ENCODE measurements at regions not wholly inside any gene's neighbourhood (a gene's known extent, or its start where the extent isn't known, plus 50 kb on each side); places are given as distances from the start of the nearest gene placed in this dataset.

DNA sequence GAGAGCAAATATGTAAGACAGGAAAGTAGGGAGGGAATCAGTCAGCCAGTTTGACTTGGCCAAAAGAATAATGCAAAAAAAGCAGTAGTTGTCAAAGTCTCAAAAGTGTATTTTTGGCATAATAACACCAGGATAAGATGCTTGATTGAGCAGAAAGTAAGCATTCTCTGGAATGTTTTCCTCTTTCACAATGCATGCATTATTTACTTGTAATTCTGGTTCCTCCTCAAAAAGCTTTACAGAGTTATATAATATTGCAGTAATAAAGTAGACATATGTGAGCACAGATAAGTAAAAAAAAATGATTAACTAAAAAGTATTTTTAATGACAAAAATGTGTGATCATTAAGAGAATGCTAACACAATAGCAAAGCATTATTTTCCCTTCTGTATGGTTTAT is 285.9 kb upstream of the BCHE start:
- Histone ChIP-seq H3K4me1 (ENCODE audit: control insufficient read depth, insufficient read depth, low read length) (no peaks in the 10 kb centered on the region), H3K9ac (ENCODE audit: low read length) (no peak overlapping the region), H3K4me3 (ENCODE audit: low read length) (no peak overlapping the region), H3K36me3 (ENCODE audit: control insufficient read depth, insufficient read depth, low read length, severe bottlenecking) (no peaks in the 10 kb centered on the region), H3K9me3 (ENCODE audit: control insufficient read depth, low read length) (no peaks in the 10 kb centered on the region), H3K27me3 (replicated peaks; ENCODE audit: control insufficient read depth, insufficient read depth, low read length) (no peaks in the 10 kb centered on the region)
- DNase-seq (ENCODE audit: low read depth), result no peak

GRCh38 chr3:166118049-166118448 is 280.8 kb upstream of the BCHE start:
- Histone ChIP-seq H3K4me1 (ENCODE audit: control insufficient read depth, insufficient read depth, low read length) (no peaks in the 10 kb centered on the region), H3K4me3 (ENCODE audit: low read length) (no peak overlapping the region), H3K27me3 (replicated peaks; ENCODE audit: control insufficient read depth, insufficient read depth, low read length) (no peaks in the 10 kb centered on the region), H3K9ac (ENCODE audit: low read length) (no peak overlapping the region), H3K9me3 (ENCODE audit: control insufficient read depth, low read length) (no peaks in the 10 kb centered on the region), H3K36me3 (ENCODE audit: control insufficient read depth, insufficient read depth, low read length, severe bottlenecking) (no peaks in the 10 kb centered on the region)
- no peak for DNase-seq (ENCODE audit: low read depth)

GRCh38 chr3:166114448-166114847 is 277.2 kb upstream of the BCHE start:
- DNase-seq (ENCODE audit: low read depth), result no peak
- Histone ChIP-seq H3K9me3 (ENCODE audit: control insufficient read depth, low read length) (no peaks in the 10 kb centered on the region), H3K9ac (ENCODE audit: low read length) (no peak overlapping the region)

DNA sequence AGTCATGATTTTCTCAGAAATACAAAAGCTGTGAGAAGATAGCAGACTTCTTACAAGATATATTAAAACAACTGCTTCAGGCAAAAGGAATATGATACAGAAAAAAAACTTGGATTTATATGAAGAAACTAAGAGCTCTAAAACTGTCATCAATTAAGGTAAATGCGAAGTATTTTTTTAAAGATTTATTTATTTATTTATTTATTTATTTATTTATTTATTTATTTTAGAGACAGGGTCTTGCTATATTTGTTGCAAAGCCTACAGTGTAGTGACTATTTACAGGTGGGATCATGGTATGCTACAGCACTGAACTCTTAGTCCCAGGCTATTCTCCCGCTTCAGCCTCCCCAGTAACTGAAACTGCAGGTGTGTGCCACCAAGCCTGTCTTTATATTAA is 274.3 kb upstream of the BCHE start:
- no peak for DNase-seq (ENCODE audit: low read depth)
- Histone ChIP-seq H3K9me3 (ENCODE audit: control insufficient read depth, low read length) (no peaks in the 10 kb centered on the region), H3K9ac (ENCODE audit: low read length) (no peak overlapping the region), H3K36me3 (ENCODE audit: control insufficient read depth, insufficient read depth, low read length, severe bottlenecking) (no peaks in the 10 kb centered on the region), H3K4me1 (ENCODE audit: control insufficient read depth, insufficient read depth, low read length) (no peaks in the 10 kb centered on the region), H3K27me3 (replicated peaks; ENCODE audit: control insufficient read depth, insufficient read depth, low read length) (no peaks in the 10 kb centered on the region), H3K4me3 (ENCODE audit: low read length) (no peak overlapping the region)

More at GRCh38 chr3:166114448-166114847, 277.2 kb upstream of the BCHE start:
- Histone ChIP-seq H3K4me1 (ENCODE audit: control insufficient read depth, insufficient read depth, low read length) (no peaks in the 10 kb centered on the region), H3K4me3 (ENCODE audit: low read length) (no peak overlapping the region), H3K27me3 (replicated peaks; ENCODE audit: control insufficient read depth, insufficient read depth, low read length) (no peaks in the 10 kb centered on the region), H3K36me3 (ENCODE audit: control insufficient read depth, insufficient read depth, low read length, severe bottlenecking) (no peaks in the 10 kb centered on the region)

- no peaks in the 10 kb centered on the region for H3K36me3 ChIP-seq (ENCODE audit: control insufficient read depth, insufficient read depth, low read length, severe bottlenecking)
- H3K4me3 ChIP-seq (ENCODE audit: low read length), result no peak overlapping the region
- H3K27me3 ChIP-seq (replicated peaks; ENCODE audit: control insufficient read depth, insufficient read depth, low read length), result no peaks in the 10 kb centered on the region
These were observed 272.9 kb upstream of the BCHE start for GRCh38 chr3:166110102-166110501.

GRCh38 chr3:166104938-166105337 is 267.7 kb upstream of the BCHE start:
- no peaks in the 10 kb centered on the region for H3K4me1 ChIP-seq (ENCODE audit: control insufficient read depth, insufficient read depth, low read length)
- H3K9me3 ChIP-seq (ENCODE audit: control insufficient read depth, low read length), result no peaks in the 10 kb centered on the region
- H3K4me3 ChIP-seq (ENCODE audit: low read length), result no peak overlapping the region
- H3K9ac ChIP-seq (ENCODE audit: low read length), result no peak overlapping the region
- no peaks in the 10 kb centered on the region for H3K36me3 ChIP-seq (ENCODE audit: control insufficient read depth, insufficient read depth, low read length, severe bottlenecking)
- no peak for DNase-seq (ENCODE audit: low read depth)
- H3K27me3 ChIP-seq (replicated peaks; ENCODE audit: control insufficient read depth, insufficient read depth, low read length), result no peaks in the 10 kb centered on the region

More at GRCh38 chr3:166110102-166110501, 272.9 kb upstream of the BCHE start:
- DNase-seq (ENCODE audit: low read depth), result no peak
- Histone ChIP-seq H3K9me3 (ENCODE audit: control insufficient read depth, low read length) (no peaks in the 10 kb centered on the region), H3K9ac (ENCODE audit: low read length) (no peak overlapping the region), H3K4me1 (ENCODE audit: control insufficient read depth, insufficient read depth, low read length) (no peaks in the 10 kb centered on the region)

GRCh38 chr3:166100730-166101129 is 263.5 kb upstream of the BCHE start:
- Histone ChIP-seq H3K9ac (ENCODE audit: low read length) (no peak overlapping the region), H3K27me3 (replicated peaks; ENCODE audit: control insufficient read depth, insufficient read depth, low read length) (no peaks in the 10 kb centered on the region), H3K4me3 (ENCODE audit: low read length) (no peak overlapping the region), H3K9me3 (ENCODE audit: control insufficient read depth, low read length) (peaks cover 6% of the 10 kb centered on the region), H3K4me1 (ENCODE audit: control insufficient read depth, insufficient read depth, low read length) (no peaks in the 10 kb centered on the region), H3K36me3 (ENCODE audit: control insufficient read depth, insufficient read depth, low read length, severe bottlenecking) (no peaks in the 10 kb centered on the region)
- no peak for DNase-seq (ENCODE audit: low read depth)

- Histone ChIP-seq H3K36me3 (ENCODE audit: control insufficient read depth, insufficient read depth, low read length, severe bottlenecking) (no peaks in the 10 kb centered on the region), H3K4me3 (ENCODE audit: low read length) (no peak overlapping the region), H3K4me1 (ENCODE audit: control insufficient read depth, insufficient read depth, low read length) (no peaks in the 10 kb centered on the region), H3K9ac (ENCODE audit: low read length) (no peak overlapping the region), H3K27me3 (replicated peaks; ENCODE audit: control insufficient read depth, insufficient read depth, low read length) (no peaks in the 10 kb centered on the region), H3K9me3 (ENCODE audit: control insufficient read depth, low read length) (no peaks in the 10 kb centered on the region)
- DNase-seq (ENCODE audit: low read depth), result no peak
These were observed 252.4 kb upstream of the BCHE start for GRCh38 chr3:166089575-166089974.

DNA sequence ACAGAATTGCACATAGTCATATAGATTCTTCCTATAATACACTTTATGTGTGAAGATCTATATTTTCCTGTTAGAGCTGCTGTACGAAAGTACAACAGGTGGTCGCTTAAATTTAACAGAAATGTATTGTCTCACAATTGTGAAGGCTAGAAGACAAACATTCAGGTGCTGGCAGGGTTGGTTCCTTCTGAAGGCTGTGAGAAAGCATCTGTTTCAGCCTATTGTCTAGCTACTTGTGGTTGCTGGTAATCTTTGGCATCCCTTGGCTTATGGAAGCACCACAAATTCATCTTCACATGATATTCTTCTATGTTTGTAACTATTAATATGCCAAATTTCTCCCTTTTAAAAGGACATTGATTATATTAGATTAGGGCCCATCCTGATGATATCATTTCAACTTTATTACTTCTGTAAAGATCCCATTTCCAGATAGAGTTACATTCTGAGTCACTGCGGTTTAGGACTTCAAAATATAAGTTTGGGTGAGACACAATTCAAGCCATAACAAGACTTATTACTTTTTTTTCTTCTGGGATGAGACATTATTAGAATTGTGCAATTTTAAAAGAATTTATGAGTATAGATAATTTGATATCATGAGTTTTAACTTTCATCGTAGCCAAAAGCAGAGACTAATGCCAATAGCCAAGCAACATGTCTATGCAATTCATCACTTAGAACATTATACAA is 248.1 kb upstream of the BCHE start:
- no peaks in the 10 kb centered on the region for H3K4me1 ChIP-seq (ENCODE audit: control insufficient read depth, insufficient read depth, low read length)
- H3K27me3 ChIP-seq (replicated peaks; ENCODE audit: control insufficient read depth, insufficient read depth, low read length), result no peaks in the 10 kb centered on the region
- no peak overlapping the region for H3K9ac ChIP-seq (ENCODE audit: low read length)
- no peaks in the 10 kb centered on the region for H3K36me3 ChIP-seq (ENCODE audit: control insufficient read depth, insufficient read depth, low read length, severe bottlenecking)
- H3K9me3 ChIP-seq (ENCODE audit: control insufficient read depth, low read length), result peaks cover 2% of the 10 kb centered on the region
- H3K4me3 ChIP-seq (ENCODE audit: low read length), result no peak overlapping the region
- DNase-seq (ENCODE audit: low read depth), result no peak

DNA sequence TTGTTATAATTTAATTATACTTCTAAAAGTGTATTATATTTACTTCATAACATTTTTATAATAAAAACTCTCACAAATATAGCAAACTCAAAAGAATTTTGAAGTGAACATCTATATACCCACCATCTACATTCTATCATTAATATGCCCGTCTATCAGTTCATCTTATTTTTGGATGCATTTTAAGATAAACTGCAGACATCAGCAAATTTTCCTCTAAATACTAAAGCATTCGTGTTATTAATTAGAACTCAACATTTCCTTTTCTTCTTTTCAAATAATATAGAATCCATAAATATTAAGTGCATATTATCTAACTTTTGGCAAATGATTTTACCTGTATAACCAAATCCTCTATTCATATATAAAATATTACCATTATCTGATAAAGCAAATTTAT is 242.9 kb upstream of the BCHE start:
- peaks cover 2% of the 10 kb centered on the region for H3K9me3 ChIP-seq (ENCODE audit: control insufficient read depth, low read length)
- no peaks in the 10 kb centered on the region for H3K4me1 ChIP-seq (ENCODE audit: control insufficient read depth, insufficient read depth, low read length)
- H3K27me3 ChIP-seq (replicated peaks; ENCODE audit: control insufficient read depth, insufficient read depth, low read length), result no peaks in the 10 kb centered on the region
- no peak for DNase-seq (ENCODE audit: low read depth)
- H3K4me3 ChIP-seq (ENCODE audit: low read length), result no peak overlapping the region
- no peaks in the 10 kb centered on the region for H3K36me3 ChIP-seq (ENCODE audit: control insufficient read depth, insufficient read depth, low read length, severe bottlenecking)
- no peak overlapping the region for H3K9ac ChIP-seq (ENCODE audit: low read length)

GRCh38 chr3:166071831-166072230 is 234.6 kb upstream of the BCHE start:
- Histone ChIP-seq H3K4me1 (ENCODE audit: control insufficient read depth, insufficient read depth, low read length) (no peaks in the 10 kb centered on the region), H3K4me3 (ENCODE audit: low read length) (no peak overlapping the region), H3K9ac (ENCODE audit: low read length) (no peak overlapping the region), H3K27me3 (replicated peaks; ENCODE audit: control insufficient read depth, insufficient read depth, low read length) (no peaks in the 10 kb centered on the region), H3K36me3 (ENCODE audit: control insufficient read depth, insufficient read depth, low read length, severe bottlenecking) (no peaks in the 10 kb centered on the region), H3K9me3 (ENCODE audit: control insufficient read depth, low read length) (no peaks in the 10 kb centered on the region)
- no peak for DNase-seq (ENCODE audit: low read depth)

- H3K27me3 ChIP-seq (replicated peaks; ENCODE audit: control insufficient read depth, insufficient read depth, low read length), result no peaks in the 10 kb centered on the region
- H3K4me1 ChIP-seq (ENCODE audit: control insufficient read depth, insufficient read depth, low read length), result no peaks in the 10 kb centered on the region
- no peak for DNase-seq (ENCODE audit: low read depth)
- H3K9ac ChIP-seq (ENCODE audit: low read length), result no peak overlapping the region
- H3K9me3 ChIP-seq (ENCODE audit: control insufficient read depth, low read length), result no peaks in the 10 kb centered on the region
- no peaks in the 10 kb centered on the region for H3K36me3 ChIP-seq (ENCODE audit: control insufficient read depth, insufficient read depth, low read length, severe bottlenecking)
- no peak overlapping the region for H3K4me3 ChIP-seq (ENCODE audit: low read length)
These were observed 227.3 kb upstream of the BCHE start for GRCh38 chr3:166064476-166064875.
